SK-N-SH (cell line): ENCODE measurements at regions not wholly inside any gene's neighbourhood (a gene's known extent, or its start where the extent isn't known, plus 50 kb on each side); places are given as distances from the start of the nearest gene placed in this dataset.

Experiments
- CHD2 ChIP-seq: fragments of 150-350 bp; IDR thresholded peaks from 2 replicates; pipeline ENCODE4 v1.6.1; 2018; ENCODE audit warnings: low read length; ENCODE audit not compliant: partially characterized antibody
- CTCF ChIP-seq: fragments of 200-600 bp; sonication (generic); IDR thresholded peaks from 2 replicates; pipeline ENCODE4 v1.6.1; 2017; ENCODE audit warnings: antibody characterized with exemption, mild to moderate bottlenecking, moderate library complexity
- EZH2phosphoT487 ChIP-seq: fragments of 200-600 bp; sonication (generic); IDR thresholded peaks from 2 replicates; pipeline ENCODE4 v1.6.1; 2017; ENCODE audit warnings: low read depth, mixed run types, mild to moderate bottlenecking, antibody characterized with exemption, moderate library complexity, borderline replicate concordance
- JUND ChIP-seq: IDR thresholded peaks from 2 replicates; pipeline ENCODE4 v1.4.0; 2012
- POLR2AphosphoS5 ChIP-seq: IDR thresholded peaks from 2 replicates; pipeline ENCODE4 v1.6.1; 2012; ENCODE audit warnings: low read depth, low read length
- RAD21 ChIP-seq: IDR thresholded peaks from 2 replicates; pipeline ENCODE4 v1.6.1; 2012; ENCODE audit warnings: mild to moderate bottlenecking, low read length
- RXRA ChIP-seq: IDR thresholded peaks from 2 replicates; pipeline ENCODE4 v1.4.0; 2012; ENCODE audit warnings: low read depth, mild to moderate bottlenecking, borderline replicate concordance
- TAF1 ChIP-seq: IDR thresholded peaks from 2 replicates; pipeline ENCODE4 v1.6.1; 2012; ENCODE audit warnings: low read depth, mild to moderate bottlenecking, low read length, moderate library complexity, borderline replicate concordance
- TEAD4 ChIP-seq: IDR thresholded peaks from 2 replicates; pipeline ENCODE4 v1.4.0; 2012; ENCODE audit warnings: mild to moderate bottlenecking, borderline replicate concordance; ENCODE audit not compliant: insufficient read depth

- TF ChIP-seq CHD2 (no peak), TEAD4 (no peak), CTCF (no peak), POLR2AphosphoS5 (no peak), EZH2phosphoT487 (no peak), RAD21 (no peak), TAF1 (no peak), JUND (no peak), RXRA (no peak)
Measured at GRCh38 chr4:79016878-79017277, 77.6 kb upstream of the PAQR3 start.
